Urothelium cell line (cell line): ENCODE measurements at regions not wholly inside any gene's neighbourhood (a gene's known extent, or its start where the extent isn't known, plus 50 kb on each side); places are given as distances from the start of the nearest gene placed in this dataset.

Experiments used
- DNase-seq: peaks from one replicate; pipeline ENCODE4 v3.0.0; 2011; ENCODE audit warnings: low spot score, mixed read lengths
- FAIRE-seq: peaks from 2 replicates; lab custom pipeline; 2011; peaks lifted over from hg19 to GRCh38; lab: Jason Lieb, UNC

GRCh38 chr7:94222516-94222915, 172.2 kb upstream of the COL1A2 start:
- DNase-seq, result no peak
- no peak for FAIRE-seq

GRCh38 chr7:94223375-94224084, 171.2 kb upstream of the COL1A2 start:
- FAIRE-seq (peak; percentile 66), DNase-seq (peak; percentile 52)

- DNase-seq, result no peak
- FAIRE-seq, result no peak
Measured at GRCh38 chr7:94228223-94228622, 166.5 kb upstream of the COL1A2 start.

GRCh38 chr7:94228678-94229077, 166.0 kb upstream of the COL1A2 start:
- DNase-seq, result no peak
- no peak for FAIRE-seq

- DNase-seq (no peak), FAIRE-seq (peak; percentile 30)
Measured at GRCh38 chr7:94231305-94231704, 163.4 kb upstream of the COL1A2 start.

GRCh38 chr7:94236960-94237359, 157.7 kb upstream of the COL1A2 start:
- DNase-seq, result no peak
- no peak for FAIRE-seq

GRCh38 chr7:94237417-94237816, 157.3 kb upstream of the COL1A2 start:
- DNase-seq, result no peak
- peak; percentile 5 for FAIRE-seq

GRCh38 chr7:94239661-94240234, 154.9 kb upstream of the COL1A2 start:
- no peak for FAIRE-seq

GRCh38 chr7:94240902-94241301, 153.8 kb upstream of the COL1A2 start:
- FAIRE-seq (no peak), DNase-seq (no peak)

More at GRCh38 chr7:94239661-94240234, 154.9 kb upstream of the COL1A2 start:
- no peak for DNase-seq

- no peak for FAIRE-seq
Measured at GRCh38 chr7:94241402-94241925, 153.2 kb upstream of the COL1A2 start.

GRCh38 chr7:94243066-94243711, 151.5 kb upstream of the COL1A2 start:
- DNase-seq, result no peak
- FAIRE-seq, result no peak

More at GRCh38 chr7:94241402-94241925, 153.2 kb upstream of the COL1A2 start:
- DNase-seq, result no peak

GRCh38 chr7:94244760-94245159, 149.9 kb upstream of the COL1A2 start:
- no peak for FAIRE-seq
- no peak for DNase-seq

- DNase-seq (no peak), FAIRE-seq (no peak)
Measured at GRCh38 chr7:94245500-94245899, 149.2 kb upstream of the COL1A2 start.

- FAIRE-seq (no peak), DNase-seq (no peak)
Measured at GRCh38 chr7:94247970-94248369, 146.7 kb upstream of the COL1A2 start.

GRCh38 chr7:94249631-94250030, 145.1 kb upstream of the COL1A2 start:
- no peak for DNase-seq
- FAIRE-seq, result no peak

- no peak for DNase-seq
- no peak for FAIRE-seq
Measured at GRCh38 chr7:94250124-94250523, 144.6 kb upstream of the COL1A2 start.

GRCh38 chr7:94250987-94251386, 143.7 kb upstream of the COL1A2 start:
- no peak for FAIRE-seq
- DNase-seq, result no peak

- FAIRE-seq (no peak), DNase-seq (no peak)
Measured at GRCh38 chr7:94252124-94252523, 142.6 kb upstream of the COL1A2 start.

- FAIRE-seq, result no peak
- DNase-seq, result no peak
Measured at GRCh38 chr7:94252971-94253370, 141.7 kb upstream of the COL1A2 start.

GRCh38 chr7:94253686-94254085, 141.0 kb upstream of the COL1A2 start:
- FAIRE-seq, result no peak

GRCh38 chr7:94258418-94259300, 136.0 kb upstream of the COL1A2 start:
- FAIRE-seq, result no peak
- DNase-seq, result no peak

More at GRCh38 chr7:94253686-94254085, 141.0 kb upstream of the COL1A2 start:
- no peak for DNase-seq
